GM12892 (cell line): ENCODE measurements at regions not wholly inside any gene's neighbourhood (a gene's known extent, or its start where the extent isn't known, plus 50 kb on each side); places are given as distances from the start of the nearest gene placed in this dataset.

ENCODE experiments used
- POLR2A ChIP-seq: IDR thresholded peaks from 2 replicates; pipeline ENCODE4 v1.6.1; 2011; ENCODE audit warnings: low read depth, low read length, control low read depth
- POLR2AphosphoS5 ChIP-seq: IDR thresholded peaks from 2 replicates; pipeline ENCODE4 v1.6.1; 2011; ENCODE audit warnings: low read depth, low read length, control low read depth

DNA sequence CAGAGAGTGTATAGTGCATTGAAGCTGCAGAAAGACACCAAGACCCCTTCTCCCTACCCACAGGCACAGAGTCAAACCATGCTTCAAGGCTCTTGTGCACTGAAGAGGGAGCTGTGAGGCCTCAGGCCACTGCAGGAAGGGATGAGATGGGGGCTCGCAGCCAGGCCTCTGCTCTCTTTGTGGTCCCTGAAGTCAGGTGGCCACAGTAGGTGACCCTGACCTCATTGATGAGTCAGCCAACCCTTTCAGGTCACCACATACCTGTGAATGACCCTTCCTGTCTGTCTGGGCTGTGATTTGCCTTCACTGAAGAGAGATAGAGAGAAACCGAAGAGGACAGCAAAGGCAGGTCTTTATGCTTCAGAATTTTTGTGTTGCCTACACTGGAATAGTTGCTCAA lies 372.1 kb downstream of the ACTL7B start:
- TF ChIP-seq POLR2AphosphoS5: no peak
- TF ChIP-seq POLR2A: no peak
